ENCODE measurements at regions not wholly inside any gene's neighbourhood (a gene's known extent, or its start where the extent isn't known, plus 50 kb on each side); places are given as distances from the start of the nearest gene placed in this dataset.

- TF ChIP-seq CTCF (IDR thresholded peaks at IDR 0.05) (peak in 1 of 4 donors; percentile 29), POLR2A (IDR thresholded peaks at IDR 0.05) (peak; percentile 67)
Observed at GRCh38 chr1:93758842-93759515, 77.3 kb upstream of the BCAR3 start.

Data from right lobe of liver (tissue), 4 donors.